ENCODE measurements at regions not wholly inside any gene's neighbourhood (a gene's known extent, or its start where the extent isn't known, plus 50 kb on each side); places are given as distances from the start of the nearest gene placed in this dataset.

- intact Hi-C loops (cut with DNase I): no loop called here
- no peak for ATAC-seq
- Histone ChIP-seq H3K4me3 (peak overlapping the region; percentile 66), H3K27me3 (ENCODE audit: insufficient read depth in 3 of 3, low read length in 2 of 3) (no peaks in the 10 kb centered on the region), H3K4me1 (peaks cover 37% of the 10 kb centered on the region), H3K27ac (peak overlapping the region; percentile 94), H3K9me3 (no peaks in the 10 kb centered on the region), H3K36me3 (ENCODE audit: insufficient read depth in 1 of 2, low read depth in 1 of 2) (peaks cover 0 to 19% of the 10 kb centered on the region in 2 donors)
- 85 to 89% (median 87%) methylated on average over 2 of the region's 2 CpGs for WGBS, 3 donors
- DNase-seq: no peak
- TF ChIP-seq CTCF (IDR thresholded peaks at IDR 0.05): no peak
These were observed 52.6 kb upstream of the RASA2 start for GRCh38 chr3:141434255-141434654.

DNA sequence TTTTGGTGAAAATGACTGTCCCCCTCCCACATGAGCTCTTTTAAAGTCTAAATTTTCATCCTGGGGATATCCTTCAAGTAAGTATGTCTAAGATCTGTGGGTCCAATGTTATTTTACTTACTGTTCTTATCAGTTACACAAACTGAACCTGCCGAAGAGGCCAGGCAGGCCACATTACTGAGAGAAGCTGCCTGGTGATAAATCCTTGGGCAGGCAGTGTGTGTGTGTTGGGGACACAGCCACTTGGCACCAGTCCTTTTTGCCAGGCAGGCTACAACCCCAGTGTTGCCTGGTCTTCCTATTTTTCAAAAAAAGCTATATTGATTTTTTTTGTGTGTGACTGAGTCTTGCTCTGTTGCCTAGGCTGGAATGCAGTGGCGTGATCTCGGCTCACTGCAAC, 50.6 kb upstream of the RASA2 start:
- peaks cover 0 to 19% of the 10 kb centered on the region in 2 donors for H3K36me3 ChIP-seq (ENCODE audit: insufficient read depth in 1 of 2, low read depth in 1 of 2)
- H3K27ac ChIP-seq: peak overlapping the region; percentile 47
- no peak overlapping the region for H3K4me3 ChIP-seq
- H3K9me3 ChIP-seq: no peaks in the 10 kb centered on the region
- no peak for TF ChIP-seq CTCF (IDR thresholded peaks at IDR 0.05)
- intact Hi-C loops (cut with DNase I): no loop called here
- WGBS, 3 donors: 75 to 79% (median 75%) methylated on average over 3 of the region's 3 CpGs
- ATAC-seq (no peak), DNase-seq (no peak)
- peaks cover 41% of the 10 kb centered on the region for H3K4me1 ChIP-seq
- no peaks in the 10 kb centered on the region for H3K27me3 ChIP-seq (ENCODE audit: insufficient read depth in 3 of 3, low read length in 2 of 3)

Measured in psoas muscle (tissue), 7 donors.